ENCODE measurements at regions not wholly inside any gene's neighbourhood (a gene's known extent, or its start where the extent isn't known, plus 50 kb on each side); places are given as distances from the start of the nearest gene placed in this dataset.

DNA sequence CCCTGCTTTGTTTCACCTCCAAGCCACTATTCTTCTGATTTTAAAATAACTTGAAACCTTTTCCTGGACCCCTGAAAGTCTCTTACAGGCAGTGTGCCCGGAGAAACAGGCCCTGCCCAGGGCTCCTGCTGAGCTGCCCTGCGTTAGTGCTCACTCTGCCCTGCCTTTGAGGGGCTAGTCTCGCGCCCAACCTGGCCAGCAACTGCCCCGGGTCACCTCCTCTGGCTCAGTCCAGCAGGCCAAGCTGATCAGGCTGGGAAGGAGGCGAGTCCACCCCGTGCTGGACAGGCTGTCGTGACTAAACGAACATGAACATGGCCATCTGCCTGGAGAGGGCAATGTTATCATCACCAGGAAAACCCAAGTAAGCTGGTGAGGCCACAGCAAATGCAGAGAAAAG is 245.4 kb downstream of the ANKRD60 start:
- TF ChIP-seq, protein P1, sequence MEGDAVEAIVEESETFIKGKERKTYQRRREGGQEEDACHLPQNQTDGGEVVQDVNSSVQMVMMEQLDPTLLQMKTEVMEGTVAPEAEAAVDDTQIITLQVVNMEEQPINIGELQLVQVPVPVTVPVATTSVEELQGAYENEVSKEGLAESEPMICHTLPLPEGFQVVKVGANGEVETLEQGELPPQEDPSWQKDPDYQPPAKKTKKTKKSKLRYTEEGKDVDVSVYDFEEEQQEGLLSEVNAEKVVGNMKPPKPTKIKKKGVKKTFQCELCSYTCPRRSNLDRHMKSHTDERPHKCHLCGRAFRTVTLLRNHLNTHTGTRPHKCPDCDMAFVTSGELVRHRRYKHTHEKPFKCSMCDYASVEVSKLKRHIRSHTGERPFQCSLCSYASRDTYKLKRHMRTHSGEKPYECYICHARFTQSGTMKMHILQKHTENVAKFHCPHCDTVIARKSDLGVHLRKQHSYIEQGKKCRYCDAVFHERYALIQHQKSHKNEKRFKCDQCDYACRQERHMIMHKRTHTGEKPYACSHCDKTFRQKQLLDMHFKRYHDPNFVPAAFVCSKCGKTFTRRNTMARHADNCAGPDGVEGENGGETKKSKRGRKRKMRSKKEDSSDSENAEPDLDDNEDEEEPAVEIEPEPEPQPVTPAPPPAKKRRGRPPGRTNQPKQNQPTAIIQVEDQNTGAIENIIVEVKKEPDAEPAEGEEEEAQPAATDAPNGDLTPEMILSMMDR (IDR thresholded peaks at IDR 0.05; ENCODE audit: low read depth, low read length) = no peak
- no peak for TF ChIP-seq POLR2A (IDR thresholded peaks at IDR 0.05; ENCODE audit: extremely low read depth, insufficient read length)
- TF ChIP-seq, protein P2, sequence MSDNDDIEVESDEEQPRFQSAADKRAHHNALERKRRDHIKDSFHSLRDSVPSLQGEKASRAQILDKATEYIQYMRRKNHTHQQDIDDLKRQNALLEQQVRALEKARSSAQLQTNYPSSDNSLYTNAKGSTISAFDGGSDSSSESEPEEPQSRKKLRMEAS (IDR thresholded peaks at IDR 0.05; ENCODE audit: low read depth, low read length) = no peak

All from NB4 (cell line).